Right atrium auricular region (tissue), 2 donors: ENCODE measurements at regions not wholly inside any gene's neighbourhood (a gene's known extent, or its start where the extent isn't known, plus 50 kb on each side); places are given as distances from the start of the nearest gene placed in this dataset.

ENCODE experiments used
- DNase-seq: peaks from one replicate; pipeline ENCODE4 v3.0.0-alpha.2; 2019; ENCODE audit warnings: low spot score
- H3K27ac ChIP-seq, 2 donors: fragments of 200-600 bp; sonication (generic); 1 replicate in 1 of 2; 2 replicates in 1 of 2; pipeline ENCODE4 v1.5.1; 2016 to 2019
- H3K27me3 ChIP-seq, 2 donors: fragments of 200-600 bp; sonication (generic); one replicate each; pipeline versions ENCODE4 v1.5.1 to v1.6.0; 2017 to 2019
- H3K36me3 ChIP-seq: fragments of 200-600 bp; sonication (generic); one replicate; pipeline ENCODE4 v1.5.1; 2016
- H3K4me1 ChIP-seq, 2 donors: fragments of 200-600 bp; sonication (generic); one replicate each; pipeline versions ENCODE4 v1.5.1 to v1.6.0; 2017 to 2019
- H3K4me3 ChIP-seq, 2 donors: fragments of 200-600 bp; sonication (generic); 1 replicate in 1 of 2; 2 replicates in 1 of 2; pipeline ENCODE4 v1.5.1; 2017 to 2019; ENCODE audit warnings: mild to moderate bottlenecking in 1 of 2, moderate library complexity in 1 of 2
- H3K9me3 ChIP-seq, 2 donors: fragments of 200-600 bp; sonication (generic); one replicate each; pipeline ENCODE4 v1.5.1; 2019
- CTCF ChIP-seq, 2 donors: fragments of 200-600 bp; sonication (generic); IDR thresholded peaks; one replicate each; pipeline ENCODE4 v1.5.1; 2019; ENCODE audit warnings: antibody characterized with exemption in 2 of 2

DNA sequence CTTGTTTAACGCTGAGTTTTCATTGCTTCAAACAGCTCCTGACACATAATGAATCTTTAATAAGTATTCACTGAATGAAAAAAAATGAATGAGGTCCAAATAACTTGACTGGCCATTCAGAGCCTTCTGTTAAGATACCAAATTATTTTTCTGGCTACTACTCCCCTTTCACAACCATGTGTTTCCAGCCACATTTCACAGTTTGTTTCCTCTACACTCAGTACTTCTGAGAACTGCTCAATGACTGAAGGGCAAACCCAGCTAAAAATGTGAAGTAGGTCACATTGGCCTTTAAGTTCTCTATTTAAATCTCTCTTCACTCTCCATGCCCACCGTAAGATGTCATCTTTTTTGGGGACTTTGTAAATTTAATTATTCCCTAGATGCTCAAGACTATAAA, 78.4 kb upstream of the KRR1 start:
- H3K27ac ChIP-seq, result no peak overlapping the region
- DNase-seq, result no peak
- H3K36me3 ChIP-seq, result no peaks in the 10 kb centered on the region
- TF ChIP-seq CTCF (IDR thresholded peaks at IDR 0.05), result no peak
- H3K9me3 ChIP-seq, result no peaks in the 10 kb centered on the region
- H3K4me3 ChIP-seq, result no peak overlapping the region
- H3K4me1 ChIP-seq, result no peaks in the 10 kb centered on the region
- H3K27me3 ChIP-seq, result no peaks in the 10 kb centered on the region

- TF ChIP-seq CTCF (IDR thresholded peaks at IDR 0.05), result no peak
- no peak for DNase-seq
- H3K27me3 ChIP-seq, result no peaks in the 10 kb centered on the region
- no peaks in the 10 kb centered on the region for H3K4me1 ChIP-seq
- H3K4me3 ChIP-seq, result no peak overlapping the region
- no peaks in the 10 kb centered on the region for H3K36me3 ChIP-seq
- H3K9me3 ChIP-seq, result no peaks in the 10 kb centered on the region
- H3K27ac ChIP-seq, result no peak overlapping the region
Measured at GRCh38 chr12:75587340-75588106, 76.1 kb upstream of the KRR1 start.

DNA sequence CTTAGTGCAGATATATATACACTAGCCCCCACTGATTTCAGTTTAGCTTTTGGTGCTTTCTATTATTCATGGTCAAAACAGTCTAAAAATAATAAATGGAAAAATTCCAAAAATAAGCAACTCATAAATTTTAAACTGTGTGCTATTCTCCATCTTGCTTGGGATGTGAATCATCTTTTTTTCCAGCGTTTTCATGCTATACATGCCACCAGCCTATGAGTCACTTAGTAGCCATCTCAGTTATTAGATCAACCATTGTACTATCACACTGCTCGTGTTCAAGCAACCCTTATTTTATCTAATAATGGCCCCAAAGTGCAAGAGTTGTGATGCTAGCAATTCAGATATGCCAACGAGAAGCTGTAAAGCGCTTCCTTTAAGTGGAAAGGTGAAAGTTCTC, 73.9 kb upstream of the KRR1 start:
- TF ChIP-seq CTCF (IDR thresholded peaks at IDR 0.05), result no peak
- no peak for DNase-seq
- Histone ChIP-seq H3K36me3 (no peaks in the 10 kb centered on the region), H3K27me3 (no peaks in the 10 kb centered on the region), H3K4me3 (no peak overlapping the region), H3K4me1 (no peaks in the 10 kb centered on the region), H3K9me3 (no peaks in the 10 kb centered on the region), H3K27ac (no peak overlapping the region)

DNA sequence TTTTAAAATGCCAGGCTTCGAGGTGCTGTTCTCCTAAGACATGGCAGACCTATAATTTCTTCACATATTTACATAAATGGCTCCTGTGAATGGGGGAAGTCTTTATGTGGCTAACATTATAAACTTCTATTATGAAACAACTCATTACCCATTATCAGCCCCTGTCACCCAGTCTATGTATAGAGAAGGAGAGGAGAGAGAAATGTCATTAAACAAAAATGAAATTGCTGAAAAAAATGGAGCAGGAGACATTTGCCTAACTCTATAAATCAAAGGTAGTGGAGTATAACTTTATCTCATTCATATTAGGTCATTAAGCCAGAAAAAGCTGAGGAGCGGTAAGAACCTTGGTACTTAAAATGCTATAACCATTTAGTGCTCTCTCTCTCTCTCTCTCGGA, 71.9 kb upstream of the KRR1 start:
- no peaks in the 10 kb centered on the region for H3K9me3 ChIP-seq
- H3K27ac ChIP-seq, result no peak overlapping the region
- no peaks in the 10 kb centered on the region for H3K4me1 ChIP-seq
- no peaks in the 10 kb centered on the region for H3K36me3 ChIP-seq
- no peak for DNase-seq
- H3K4me3 ChIP-seq, result no peak overlapping the region
- TF ChIP-seq CTCF (IDR thresholded peaks at IDR 0.05), result no peak
- no peaks in the 10 kb centered on the region for H3K27me3 ChIP-seq

GRCh38 chr12:75581515-75581914, 70.1 kb upstream of the KRR1 start:
- no peak for TF ChIP-seq CTCF (IDR thresholded peaks at IDR 0.05)
- H3K4me1 ChIP-seq, result no peaks in the 10 kb centered on the region
- H3K27me3 ChIP-seq, result no peaks in the 10 kb centered on the region
- H3K9me3 ChIP-seq, result no peaks in the 10 kb centered on the region
- no peak for DNase-seq
- no peak overlapping the region for H3K4me3 ChIP-seq
- no peak overlapping the region for H3K27ac ChIP-seq
- H3K36me3 ChIP-seq, result no peaks in the 10 kb centered on the region

- no peak for DNase-seq
- H3K27me3 ChIP-seq, result no peaks in the 10 kb centered on the region
- H3K4me1 ChIP-seq, result no peaks in the 10 kb centered on the region
- no peaks in the 10 kb centered on the region for H3K36me3 ChIP-seq
- H3K9me3 ChIP-seq, result no peaks in the 10 kb centered on the region
- no peak overlapping the region for H3K27ac ChIP-seq
- H3K4me3 ChIP-seq, result no peak overlapping the region
- no peak for TF ChIP-seq CTCF (IDR thresholded peaks at IDR 0.05)
Measured at GRCh38 chr12:75579552-75579951, 68.1 kb upstream of the KRR1 start.
